ENCODE measurements at regions not wholly inside any gene's neighbourhood (a gene's known extent, or its start where the extent isn't known, plus 50 kb on each side); places are given as distances from the start of the nearest gene placed in this dataset.

GRCh38 chr9:99366183-99366582 is 144.1 kb downstream of the SEC61B start:
- DNase-seq (ENCODE audit: low spot score in 2 of 2): no peak
- H3K27me3 ChIP-seq: peaks cover 5% of the 10 kb centered on the region
- H3K9me3 ChIP-seq: no peaks in the 10 kb centered on the region
- H3K4me1 ChIP-seq: peaks cover 16% of the 10 kb centered on the region
- no peak overlapping the region for H3K4me3 ChIP-seq
- TF ChIP-seq POLR2AphosphoS5 (IDR thresholded peaks at IDR 0.05) (no peak), CTCF (IDR thresholded peaks at IDR 0.05) (no peak)
- H3K27ac ChIP-seq: no peak overlapping the region
- 61% methylated on average over 7 of the region's 9 CpGs for WGBS
- no peaks in the 10 kb centered on the region for H3K36me3 ChIP-seq

GRCh38 chr9:99366621-99367020 is 144.5 kb downstream of the SEC61B start:
- Histone ChIP-seq H3K36me3 (no peaks in the 10 kb centered on the region), H3K9me3 (no peaks in the 10 kb centered on the region), H3K27ac (no peak overlapping the region), H3K4me1 (peaks cover 14% of the 10 kb centered on the region), H3K4me3 (no peak overlapping the region), H3K27me3 (peaks cover 5% of the 10 kb centered on the region)
- TF ChIP-seq POLR2AphosphoS5 (IDR thresholded peaks at IDR 0.05) (no peak), EP300 (IDR thresholded peaks at IDR 0.05) (no peak), CTCF (IDR thresholded peaks at IDR 0.05) (no peak), POLR2A (IDR thresholded peaks at IDR 0.05) (no peak)
- 88% methylated on average over 3 of the region's 4 CpGs for WGBS
- DNase-seq (ENCODE audit: low spot score in 2 of 2): no peak

GRCh38 chr9:99368341-99369326 is 146.6 kb downstream of the SEC61B start:
- Histone ChIP-seq H3K4me3 (peak overlapping the region; percentile 47), H3K9me3 (no peaks in the 10 kb centered on the region), H3K27me3 (peaks cover 5% of the 10 kb centered on the region), H3K4me1 (peaks cover 8% of the 10 kb centered on the region), H3K36me3 (no peaks in the 10 kb centered on the region), H3K27ac (peak overlapping the region; percentile 43)
- no peak for DNase-seq (ENCODE audit: low spot score in 2 of 2)
- TF ChIP-seq POLR2AphosphoS5 (IDR thresholded peaks at IDR 0.05) (no peak), EP300 (IDR thresholded peaks at IDR 0.05) (no peak), CTCF (IDR thresholded peaks at IDR 0.05) (no peak), POLR2A (IDR thresholded peaks at IDR 0.05) (no peak)
- WGBS: 6% methylated on average over 31 of the region's 31 CpGs

GRCh38 chr9:99369327-99369722 is 147.2 kb downstream of the SEC61B start:
- H3K27ac ChIP-seq: no peak overlapping the region
- TF ChIP-seq POLR2AphosphoS5 (IDR thresholded peaks at IDR 0.05) (no peak), POLR2A (IDR thresholded peaks at IDR 0.05) (no peak), EP300 (IDR thresholded peaks at IDR 0.05) (no peak), CTCF (IDR thresholded peaks at IDR 0.05) (no peak)

GRCh38 chr9:99370376-99370775 is 148.3 kb downstream of the SEC61B start:
- H3K4me1 ChIP-seq: peaks cover 8% of the 10 kb centered on the region
- DNase-seq (ENCODE audit: low spot score in 2 of 2): no peak
- no peaks in the 10 kb centered on the region for H3K36me3 ChIP-seq
- no peak for TF ChIP-seq POLR2AphosphoS5 (IDR thresholded peaks at IDR 0.05)
- H3K27ac ChIP-seq: no peak overlapping the region
- 92% methylated on average over 3 of the region's 3 CpGs for WGBS
- H3K27me3 ChIP-seq: peaks cover 5% of the 10 kb centered on the region
- H3K9me3 ChIP-seq: no peaks in the 10 kb centered on the region
- no peak overlapping the region for H3K4me3 ChIP-seq

More at GRCh38 chr9:99369327-99369722, 147.2 kb downstream of the SEC61B start:
- 90% methylated on average over 9 of the region's 9 CpGs for WGBS
- peaks cover 8% of the 10 kb centered on the region for H3K4me1 ChIP-seq
- no peaks in the 10 kb centered on the region for H3K36me3 ChIP-seq
- peaks cover 5% of the 10 kb centered on the region for H3K27me3 ChIP-seq
- H3K4me3 ChIP-seq: no peak overlapping the region
- DNase-seq (ENCODE audit: low spot score in 2 of 2): no peak
- no peaks in the 10 kb centered on the region for H3K9me3 ChIP-seq
